ENCODE measurements at regions not wholly inside any gene's neighbourhood (a gene's known extent, or its start where the extent isn't known, plus 50 kb on each side); places are given as distances from the start of the nearest gene placed in this dataset.

- Mint-ChIP-seq H3K36me3 (ENCODE audit: low read depth, unreplicated experiment) (no peaks in the 10 kb centered on the region), H3K4me1 (ENCODE audit: low read depth, unreplicated experiment) (no peaks in the 10 kb centered on the region), H3K27me3 (ENCODE audit: low read depth, unreplicated experiment) (no peaks in the 10 kb centered on the region), H3K9me3 (ENCODE audit: unreplicated experiment) (peaks cover 18% of the 10 kb centered on the region), H3K4me3 (ENCODE audit: unreplicated experiment) (no peak overlapping the region), H3K27ac (ENCODE audit: unreplicated experiment) (no peak overlapping the region)
- no peak for FAIRE-seq
- Histone ChIP-seq H3K9me3 (ENCODE audit: insufficient read depth, low read depth, low read length) (peaks cover 3% of the 10 kb centered on the region), H4K20me1 (ENCODE audit: insufficient read depth, low read length) (no peaks in the 10 kb centered on the region), H3K36me3 (ENCODE audit: insufficient read depth, low read length) (no peaks in the 10 kb centered on the region), H3K27me3 (ENCODE audit: insufficient read depth, low read length) (no peaks in the 10 kb centered on the region), H3K9ac (ENCODE audit: low read length) (no peak overlapping the region), H3K79me2 (ENCODE audit: insufficient read depth, low read length) (no peaks in the 10 kb centered on the region), H3K4me1 (ENCODE audit: insufficient read depth, low read length) (no peaks in the 10 kb centered on the region), H2AFZ (ENCODE audit: low read depth, low read length) (no peak overlapping the region), H3K4me3 (ENCODE audit: insufficient read depth, low read depth, low read length) (no peak overlapping the region), H3K27ac (ENCODE audit: low read depth, low read length) (no peak overlapping the region), H3K4me2 (ENCODE audit: low read length) (no peak overlapping the region)
- TF ChIP-seq EZH2 (IDR thresholded peaks at IDR 0.05; ENCODE audit: insufficient read depth, low read length) (no peak), CTCF (IDR thresholded peaks at IDR 0.05; ENCODE audit: insufficient read depth, low read depth, low read length) (no peak)
- no peak for DNase-seq (ENCODE audit: low read depth)
Measured at GRCh38 chr7:67777119-67777518, 780.5 kb downstream of the TYW1 start.

- H3K9me3 ChIP-seq (ENCODE audit: insufficient read depth, low read depth, low read length), result peaks cover 3% of the 10 kb centered on the region
- H3K4me3 ChIP-seq (ENCODE audit: insufficient read depth, low read depth, low read length), result no peak overlapping the region
- no peaks in the 10 kb centered on the region for H3K36me3 ChIP-seq (ENCODE audit: insufficient read depth, low read length)
- FAIRE-seq (no peak), DNase-seq (ENCODE audit: low read depth) (no peak)
- no peak overlapping the region for H3K4me2 ChIP-seq (ENCODE audit: low read length)
- H3K4me1 ChIP-seq (ENCODE audit: insufficient read depth, low read length), result no peaks in the 10 kb centered on the region
- Mint-ChIP-seq H3K4me1 (ENCODE audit: low read depth, unreplicated experiment) (no peaks in the 10 kb centered on the region), H3K27me3 (ENCODE audit: low read depth, unreplicated experiment) (no peaks in the 10 kb centered on the region), H3K27ac (ENCODE audit: unreplicated experiment) (no peak overlapping the region), H3K36me3 (ENCODE audit: low read depth, unreplicated experiment) (no peaks in the 10 kb centered on the region), H3K4me3 (ENCODE audit: unreplicated experiment) (no peak overlapping the region), H3K9me3 (ENCODE audit: unreplicated experiment) (peaks cover 6% of the 10 kb centered on the region)
- no peak overlapping the region for H3K9ac ChIP-seq (ENCODE audit: low read length)
- H4K20me1 ChIP-seq (ENCODE audit: insufficient read depth, low read length), result no peaks in the 10 kb centered on the region
- H3K27me3 ChIP-seq (ENCODE audit: insufficient read depth, low read length), result no peaks in the 10 kb centered on the region
- TF ChIP-seq EZH2 (IDR thresholded peaks at IDR 0.05; ENCODE audit: insufficient read depth, low read length), result no peak
- H3K27ac ChIP-seq (ENCODE audit: low read depth, low read length), result no peak overlapping the region
- H3K79me2 ChIP-seq (ENCODE audit: insufficient read depth, low read length), result no peaks in the 10 kb centered on the region
- no peak overlapping the region for H2AFZ ChIP-seq (ENCODE audit: low read depth, low read length)
Measured at GRCh38 chr7:67781841-67782240, 785.2 kb downstream of the TYW1 start.

- Histone ChIP-seq H3K4me2 (ENCODE audit: low read length) (no peak overlapping the region), H3K4me1 (ENCODE audit: insufficient read depth, low read length) (no peaks in the 10 kb centered on the region), H3K4me3 (ENCODE audit: insufficient read depth, low read depth, low read length) (no peak overlapping the region), H2AFZ (ENCODE audit: low read depth, low read length) (no peak overlapping the region), H3K79me2 (ENCODE audit: insufficient read depth, low read length) (no peaks in the 10 kb centered on the region), H3K27me3 (ENCODE audit: insufficient read depth, low read length) (no peaks in the 10 kb centered on the region), H3K36me3 (ENCODE audit: insufficient read depth, low read length) (no peaks in the 10 kb centered on the region), H4K20me1 (ENCODE audit: insufficient read depth, low read length) (no peaks in the 10 kb centered on the region), H3K9ac (ENCODE audit: low read length) (no peak overlapping the region), H3K27ac (ENCODE audit: low read depth, low read length) (no peak overlapping the region), H3K9me3 (ENCODE audit: insufficient read depth, low read depth, low read length) (no peaks in the 10 kb centered on the region)
- Mint-ChIP-seq H3K9me3 (ENCODE audit: unreplicated experiment) (peaks cover 21% of the 10 kb centered on the region), H3K27me3 (ENCODE audit: low read depth, unreplicated experiment) (no peaks in the 10 kb centered on the region), H3K4me1 (ENCODE audit: low read depth, unreplicated experiment) (no peaks in the 10 kb centered on the region), H3K36me3 (ENCODE audit: low read depth, unreplicated experiment) (no peaks in the 10 kb centered on the region), H3K4me3 (ENCODE audit: unreplicated experiment) (no peak overlapping the region), H3K27ac (ENCODE audit: unreplicated experiment) (no peak overlapping the region)
- DNase-seq (ENCODE audit: low read depth) (no peak), FAIRE-seq (no peak)
- no peak for TF ChIP-seq CTCF (IDR thresholded peaks at IDR 0.05; ENCODE audit: insufficient read depth, low read depth, low read length)
Measured at GRCh38 chr7:67786021-67786420, 789.4 kb downstream of the TYW1 start.

Data from astrocyte (in vitro differentiated cells and primary cell).